Esophagus muscularis mucosa (tissue), 4 donors: ENCODE measurements at regions not wholly inside any gene's neighbourhood (a gene's known extent, or its start where the extent isn't known, plus 50 kb on each side); places are given as distances from the start of the nearest gene placed in this dataset.

Experiments
- DNase-seq: peaks from one replicate; pipeline ENCODE4 v3.0.0-alpha.2; 2017; ENCODE audit errors: extremely low spot score
- H3K27ac ChIP-seq, 4 donors: fragments of 200-600 bp; sonication (generic); replicated peaks in 1 of 4; 1 replicate in 3 of 4; 2 replicates in 1 of 4; pipeline ENCODE4 v1.5.1; 2016 to 2019; ENCODE audit warnings: mild to moderate bottlenecking in 1 of 4
- H3K27me3 ChIP-seq, 4 donors: fragments of 200-600 bp; sonication (generic); one replicate each; pipeline versions ENCODE4 v1.5.1 to v1.6.0; 2016 to 2019
- H3K36me3 ChIP-seq, 4 donors: fragments of 200-600 bp; sonication (generic); one replicate each; pipeline ENCODE4 v1.5.1; 2016 to 2019
- H3K4me1 ChIP-seq, 4 donors: fragments of 200-600 bp; sonication (generic); one replicate each; pipeline ENCODE4 v1.5.1; 2016 to 2019
- H3K4me3 ChIP-seq, 4 donors: fragments of 200-600 bp; sonication (generic); 1 replicate in 2 of 4; 2 replicates in 2 of 4; pipeline ENCODE4 v1.5.1; 2016 to 2019; ENCODE audit warnings: mild to moderate bottlenecking in 4 of 4, moderate library complexity in 1 of 4
- H3K9me3 ChIP-seq, 4 donors: fragments of 200-600 bp; sonication (generic); 1 replicate in 3 of 4; 2 replicates in 1 of 4; pipeline ENCODE4 v1.5.1; 2016 to 2019
- EP300 ChIP-seq: sonication (generic); formaldehyde crosslinking; IDR thresholded peaks from one replicate; pipeline ENCODE4 v1.6.1; 2017; ENCODE audit warnings: antibody characterized with exemption
- POLR2A ChIP-seq: fragments of 450-650 bp; IDR thresholded peaks from one replicate; pipeline ENCODE4 v1.6.1; 2017; ENCODE audit warnings: antibody characterized with exemption, moderate library complexity, mild to moderate bottlenecking, low read depth
- POLR2AphosphoS5 ChIP-seq, 2 donors: sonication (generic); formaldehyde crosslinking; IDR thresholded peaks; one replicate each; pipeline ENCODE4 v1.6.1; 2017; ENCODE audit warnings: antibody characterized with exemption in 2 of 2
- WGBS: methylation state at CpG from one replicate; pipeline ENCODE4 v1.1.5; 2018; 5-methylcytosine and 5-hydroxymethylcytosine counted together
- intact Hi-C: fragments of 100-400 bp; cut with DNase I; formaldehyde crosslinking; loops from one replicate; pipeline ENCODE4 v1.15.1; 2023
- TF ChIP-seq, protein P1 (sequence below), 3 experiments: fragments of 200-600 bp in 2 of 3; fragments of 450-650 bp in 1 of 3; sonication (generic) in 2 of 3; IDR thresholded peaks; one replicate each; pipeline ENCODE4 v1.5.1; 2017 to 2019; ENCODE audit warnings: antibody characterized with exemption in 3 of 3, mild to moderate bottlenecking in 2 of 3, moderate library complexity in 1 of 3

DNA sequence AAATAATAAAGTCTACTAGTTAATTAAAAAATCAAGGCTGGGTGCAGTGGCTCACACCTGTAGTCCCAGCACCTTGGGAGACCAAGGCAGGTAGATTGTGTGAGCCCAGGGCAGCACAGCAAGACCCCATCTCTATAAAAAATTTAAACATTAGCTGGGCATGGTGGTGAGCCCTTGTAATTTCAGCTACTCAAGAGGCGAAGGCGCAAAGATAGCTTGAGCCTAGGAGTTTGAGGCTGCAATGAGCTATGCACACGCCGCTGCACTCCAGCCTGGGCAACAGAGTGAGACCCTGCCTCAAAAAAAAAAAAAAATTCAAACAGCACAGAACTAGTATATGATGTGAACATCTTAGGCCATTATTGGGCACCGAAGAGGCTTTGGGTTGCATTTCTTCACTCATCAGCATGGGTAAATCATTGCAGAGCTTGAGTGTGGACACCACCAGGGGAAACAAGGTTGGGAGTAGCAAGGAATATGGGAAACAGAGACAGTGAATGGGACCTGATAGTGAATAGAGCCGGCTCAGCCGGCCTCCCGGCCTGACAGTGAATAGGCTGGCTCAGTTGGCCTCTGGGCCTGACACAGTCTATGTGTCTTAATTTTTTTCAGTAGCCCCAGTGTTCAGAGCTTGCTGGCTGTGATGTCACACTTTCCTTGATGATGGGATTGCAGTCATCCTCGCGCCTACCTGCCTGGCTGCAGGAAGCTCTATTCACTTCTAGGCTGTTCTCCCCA lies 89.1 kb upstream of the ERRFI1 start:
- H3K4me1 ChIP-seq, result peaks cover 39 to 65% (median 61%) of the 10 kb centered on the region in 4 donors
- DNase-seq, result no peak
- no peaks in the 10 kb centered on the region for H3K27me3 ChIP-seq
- TF ChIP-seq POLR2A, result no peak
- TF ChIP-seq, protein P1, sequence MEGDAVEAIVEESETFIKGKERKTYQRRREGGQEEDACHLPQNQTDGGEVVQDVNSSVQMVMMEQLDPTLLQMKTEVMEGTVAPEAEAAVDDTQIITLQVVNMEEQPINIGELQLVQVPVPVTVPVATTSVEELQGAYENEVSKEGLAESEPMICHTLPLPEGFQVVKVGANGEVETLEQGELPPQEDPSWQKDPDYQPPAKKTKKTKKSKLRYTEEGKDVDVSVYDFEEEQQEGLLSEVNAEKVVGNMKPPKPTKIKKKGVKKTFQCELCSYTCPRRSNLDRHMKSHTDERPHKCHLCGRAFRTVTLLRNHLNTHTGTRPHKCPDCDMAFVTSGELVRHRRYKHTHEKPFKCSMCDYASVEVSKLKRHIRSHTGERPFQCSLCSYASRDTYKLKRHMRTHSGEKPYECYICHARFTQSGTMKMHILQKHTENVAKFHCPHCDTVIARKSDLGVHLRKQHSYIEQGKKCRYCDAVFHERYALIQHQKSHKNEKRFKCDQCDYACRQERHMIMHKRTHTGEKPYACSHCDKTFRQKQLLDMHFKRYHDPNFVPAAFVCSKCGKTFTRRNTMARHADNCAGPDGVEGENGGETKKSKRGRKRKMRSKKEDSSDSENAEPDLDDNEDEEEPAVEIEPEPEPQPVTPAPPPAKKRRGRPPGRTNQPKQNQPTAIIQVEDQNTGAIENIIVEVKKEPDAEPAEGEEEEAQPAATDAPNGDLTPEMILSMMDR (IDR thresholded peaks at IDR 0.05), result no peak
- TF ChIP-seq EP300, result no peak
- no peak for TF ChIP-seq POLR2AphosphoS5 (IDR thresholded peaks at IDR 0.05)
- H3K36me3 ChIP-seq, result no peaks in the 10 kb centered on the region
- peak overlapping the region; percentile 91 to 97 (median 94) for H3K27ac ChIP-seq
- no peaks in the 10 kb centered on the region for H3K9me3 ChIP-seq
- intact Hi-C loops, result loop anchor here (10.0 kb wide), 1 partner anchor 200 kb away; the partner anchor contains the start of gene SLC45A1
- WGBS, result 87% methylated on average over 10 of the region's 10 CpGs
- H3K4me3 ChIP-seq, result no peak overlapping the region

DNA sequence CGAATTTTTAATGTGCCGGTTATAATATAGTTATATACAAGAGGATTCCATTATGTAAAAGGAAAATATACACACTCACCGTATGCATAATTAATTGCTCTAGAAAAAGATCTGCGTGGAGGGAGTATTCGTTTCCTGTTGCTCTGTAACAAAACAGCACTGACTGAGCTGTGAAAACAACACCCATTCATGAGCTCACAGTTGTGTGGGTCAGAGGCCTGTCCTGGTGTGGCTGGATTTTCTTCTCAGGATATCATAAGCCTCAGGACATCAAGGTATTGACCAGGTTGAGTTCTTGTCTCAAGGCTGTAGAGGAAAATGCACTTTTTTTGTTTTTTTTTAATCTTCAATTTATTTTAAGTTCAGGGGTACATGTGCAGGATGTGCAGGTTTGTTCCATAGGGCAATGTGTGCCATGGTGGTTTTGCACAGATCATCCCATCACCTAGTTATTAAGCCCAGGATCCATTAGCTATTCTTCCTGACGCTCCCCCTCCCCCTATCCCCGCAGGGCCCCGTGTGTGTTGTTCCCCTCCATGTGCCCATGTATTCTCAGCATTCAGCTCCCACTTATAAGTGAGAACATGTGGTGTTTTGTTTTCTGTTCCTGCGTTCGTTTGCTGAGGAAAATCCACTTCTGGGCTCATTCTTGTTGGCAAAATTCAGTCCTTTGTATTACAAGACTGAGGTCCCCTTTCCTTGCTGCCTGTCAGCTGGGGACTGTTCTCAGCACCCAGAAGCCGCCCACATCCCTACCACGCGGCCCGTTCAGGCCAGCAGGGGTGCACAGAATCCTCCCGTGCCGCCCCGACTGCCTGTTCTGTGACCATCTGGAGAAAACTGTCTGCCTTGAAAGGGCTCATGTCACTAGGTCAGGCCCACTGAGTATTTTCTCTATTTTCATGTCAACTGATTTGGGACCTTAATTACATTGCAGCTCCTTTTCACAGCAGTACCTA lies 87.4 kb upstream of the ERRFI1 start:
- H3K27ac ChIP-seq, result peak overlapping the region; percentile 8 to 37 (median 29)
- peaks cover 31 to 49% (median 45%) of the 10 kb centered on the region in 4 donors for H3K4me1 ChIP-seq
- 77% methylated on average over 17 of the region's 17 CpGs for WGBS
- H3K4me3 ChIP-seq, result no peak overlapping the region
- H3K9me3 ChIP-seq, result no peaks in the 10 kb centered on the region
- no peak for DNase-seq
- no peaks in the 10 kb centered on the region for H3K27me3 ChIP-seq
- intact Hi-C loops, result loop anchor here (10.0 kb wide), 1 partner anchor 201 kb away; the partner anchor contains the start of gene SLC45A1
- TF ChIP-seq, protein P1 (IDR thresholded peaks at IDR 0.05), result no peak
- no peak for TF ChIP-seq EP300
- no peak for TF ChIP-seq POLR2AphosphoS5 (IDR thresholded peaks at IDR 0.05)
- no peak for TF ChIP-seq POLR2A
- no peaks in the 10 kb centered on the region for H3K36me3 ChIP-seq

DNA sequence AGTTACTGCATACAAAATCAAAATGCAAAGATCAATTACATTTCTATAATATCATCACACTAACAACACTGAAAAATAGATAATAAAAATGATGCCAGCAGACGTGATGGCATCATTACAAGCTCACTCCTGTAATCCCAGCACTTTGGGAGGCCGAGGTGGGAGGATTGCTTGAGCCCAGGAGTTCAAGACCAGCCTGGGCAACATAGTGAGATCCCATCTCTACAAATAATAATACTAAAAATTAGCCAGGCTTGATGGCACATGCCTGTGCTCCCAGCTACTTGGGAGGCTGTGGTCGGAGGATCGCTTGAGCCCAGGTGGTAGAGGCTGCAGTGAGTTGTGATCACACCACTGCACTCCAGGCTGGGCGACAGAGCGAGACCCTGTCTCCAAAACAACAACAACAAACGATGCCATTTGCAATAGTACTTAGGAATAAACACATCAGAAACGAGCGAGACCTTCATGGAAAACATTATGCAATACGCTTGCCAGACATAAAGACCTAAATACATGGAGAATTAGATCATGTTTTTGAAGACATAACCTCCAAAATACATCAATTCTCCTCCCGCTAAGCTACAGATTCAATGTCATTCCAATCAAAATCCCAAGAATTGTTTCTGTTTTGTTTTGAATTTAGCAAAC lies 86.6 kb upstream of the ERRFI1 start:
- intact Hi-C loops, result loop anchor here (10.0 kb wide), 1 partner anchor 202 kb away; the partner anchor contains the start of gene SLC45A1

GRCh38 chr1:8111560-8111959 lies 85.5 kb upstream of the ERRFI1 start:
- H3K36me3 ChIP-seq, result no peaks in the 10 kb centered on the region
- whole genome bisulfite sequencing, result 96% methylated on average over 4 of the region's 4 CpGs
- H3K4me3 ChIP-seq, result no peak overlapping the region
- H3K4me1 ChIP-seq, result peaks cover 21 to 29% (median 25%) of the 10 kb centered on the region in 4 donors
- TF ChIP-seq POLR2AphosphoS5 (IDR thresholded peaks at IDR 0.05) (no peak), POLR2A (no peak), EP300 (no peak)
- TF ChIP-seq, protein P1 (IDR thresholded peaks at IDR 0.05), result no peak
- H3K9me3 ChIP-seq, result no peaks in the 10 kb centered on the region
- DNase-seq, result no peak
- H3K27ac ChIP-seq, result no peak overlapping the region
- intact Hi-C loops, result loop anchor here (10.0 kb wide), 1 partner anchor 203 kb away; the partner anchor contains the start of gene SLC45A1
- no peaks in the 10 kb centered on the region for H3K27me3 ChIP-seq

More for the DNA sequence above, 86.6 kb upstream of the ERRFI1 start:
- Histone ChIP-seq H3K9me3 (no peaks in the 10 kb centered on the region), H3K4me3 (peak overlapping the region in 1 of 4 donors; percentile 5), H3K27me3 (no peaks in the 10 kb centered on the region), H3K27ac (no peak overlapping the region), H3K36me3 (no peaks in the 10 kb centered on the region), H3K4me1 (peaks cover 25 to 41% (median 37%) of the 10 kb centered on the region in 4 donors)
- 83% methylated on average over 11 of the region's 11 CpGs for WGBS
- no peak for DNase-seq
- TF ChIP-seq EP300, result no peak
